ENCODE measurements at regions not wholly inside any gene's neighbourhood (a gene's known extent, or its start where the extent isn't known, plus 50 kb on each side); places are given as distances from the start of the nearest gene placed in this dataset.

DNA sequence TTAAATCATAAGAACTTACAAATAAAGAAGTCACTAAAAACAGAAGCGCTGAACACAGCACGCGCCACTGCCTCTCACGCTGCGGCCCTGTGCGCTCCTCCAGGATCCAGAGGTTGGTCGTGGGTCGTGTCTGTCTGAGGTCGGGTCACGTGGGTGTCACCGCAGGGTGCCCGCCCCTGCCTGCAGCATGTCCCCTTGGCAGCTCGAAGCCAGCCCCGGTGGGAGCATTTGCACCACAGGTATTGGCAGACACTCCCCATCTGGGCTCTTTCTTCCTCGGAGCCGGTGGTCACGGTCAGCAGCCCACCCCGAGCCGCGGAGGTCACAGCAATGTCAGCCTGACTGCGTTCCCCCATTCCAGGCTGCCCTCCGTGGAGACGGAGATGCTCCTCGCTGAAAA, 88.6 kb downstream of the PDGFA start:
- H3K9me3 Mint-ChIP-seq: no peaks in the 10 kb centered on the region
- H3K27ac Mint-ChIP-seq: no peak overlapping the region
- H3K36me3 Mint-ChIP-seq (ENCODE audit: low read depth): no peaks in the 10 kb centered on the region
- H3K4me3 Mint-ChIP-seq: no peak overlapping the region
- intact Hi-C loops (cut with micrococcal nuclease): no loop called here
- DNase-seq: no peak
- no peaks in the 10 kb centered on the region for H3K27me3 Mint-ChIP-seq
- H3K4me1 Mint-ChIP-seq: peaks cover 2% of the 10 kb centered on the region

DNA sequence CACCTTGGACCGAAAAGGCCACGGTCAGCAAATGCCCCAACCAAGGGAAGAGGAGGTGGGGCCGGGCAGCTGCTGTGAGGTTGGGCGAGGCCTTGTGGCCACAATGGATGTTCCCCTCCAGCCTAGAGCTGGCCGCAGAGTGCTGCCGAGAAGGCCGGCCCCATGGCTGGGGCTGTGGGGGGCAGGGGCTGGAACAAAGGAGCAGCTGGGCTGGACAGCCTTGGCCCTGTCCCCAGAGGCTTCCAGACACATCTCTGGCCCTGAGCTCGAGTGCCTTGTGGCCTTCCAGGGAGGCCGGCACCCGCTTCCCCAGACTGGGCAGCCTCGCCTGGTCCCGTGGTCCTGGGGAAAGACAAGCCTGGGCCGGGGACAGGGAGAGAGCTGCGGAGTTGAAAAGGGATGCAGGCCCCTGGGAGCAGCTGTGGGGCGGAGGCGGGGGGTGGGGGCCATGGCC, 88.0 kb downstream of the PDGFA start:
- DNase-seq: no peak
- no peaks in the 10 kb centered on the region for H3K9me3 Mint-ChIP-seq
- intact Hi-C loops (cut with micrococcal nuclease): no loop called here
- H3K36me3 Mint-ChIP-seq (ENCODE audit: low read depth): no peaks in the 10 kb centered on the region
- no peak overlapping the region for H3K4me3 Mint-ChIP-seq
- peaks cover 2% of the 10 kb centered on the region for H3K4me1 Mint-ChIP-seq
- H3K27me3 Mint-ChIP-seq: no peaks in the 10 kb centered on the region
- H3K27ac Mint-ChIP-seq: no peak overlapping the region

DNA sequence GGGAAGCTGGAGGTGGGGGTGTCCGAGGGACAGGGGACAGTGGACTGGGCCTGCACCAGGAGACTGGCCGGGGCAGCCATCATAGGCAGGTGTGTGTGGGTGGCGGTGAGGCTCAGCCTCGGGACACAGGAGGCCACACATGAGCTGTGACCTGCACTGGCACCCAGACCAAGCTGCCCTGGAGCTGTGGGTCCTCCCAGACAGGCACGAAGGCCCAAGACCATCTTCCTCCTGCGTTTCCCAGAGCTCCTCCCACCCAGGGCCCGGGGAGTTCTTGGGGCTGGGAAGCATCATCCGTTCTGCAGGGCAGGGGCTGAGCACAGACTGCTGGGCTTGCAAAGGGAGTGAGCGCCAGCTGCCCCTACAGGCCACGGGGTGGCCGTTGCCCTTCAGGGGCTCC, 87.4 kb downstream of the PDGFA start:
- Mint-ChIP-seq H3K27me3 (no peaks in the 10 kb centered on the region), H3K36me3 (ENCODE audit: low read depth) (no peaks in the 10 kb centered on the region), H3K9me3 (no peaks in the 10 kb centered on the region), H3K27ac (no peak overlapping the region), H3K4me1 (peaks cover 2% of the 10 kb centered on the region), H3K4me3 (no peak overlapping the region)
- no peak for DNase-seq
- intact Hi-C loops (cut with micrococcal nuclease): no loop called here

DNA sequence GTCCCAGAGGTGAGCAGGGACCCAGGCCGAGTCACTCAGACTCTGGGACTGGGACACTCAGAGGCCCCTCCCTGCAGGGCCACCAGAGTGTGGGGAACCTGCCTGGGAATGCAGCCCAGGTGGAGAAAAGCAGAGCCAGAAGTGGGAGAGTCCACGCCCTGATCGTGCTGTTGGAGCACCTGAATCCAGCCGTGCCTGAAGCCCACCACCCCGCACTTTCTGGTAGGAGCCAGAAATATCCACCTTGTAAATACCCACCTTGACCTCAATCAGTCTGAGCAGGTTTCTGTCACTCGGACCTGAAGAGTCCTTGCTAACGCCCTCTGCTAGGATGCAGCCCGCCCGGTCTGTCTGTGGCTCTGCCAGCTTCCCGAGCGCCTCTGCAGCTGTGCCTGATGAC, 86.7 kb downstream of the PDGFA start:
- DNase-seq: no peak
- Mint-ChIP-seq H3K27me3 (no peaks in the 10 kb centered on the region), H3K27ac (no peak overlapping the region), H3K36me3 (ENCODE audit: low read depth) (no peaks in the 10 kb centered on the region), H3K4me3 (no peak overlapping the region), H3K4me1 (peaks cover 2% of the 10 kb centered on the region), H3K9me3 (no peaks in the 10 kb centered on the region)
- intact Hi-C loops (cut with micrococcal nuclease): no loop called here

DNA sequence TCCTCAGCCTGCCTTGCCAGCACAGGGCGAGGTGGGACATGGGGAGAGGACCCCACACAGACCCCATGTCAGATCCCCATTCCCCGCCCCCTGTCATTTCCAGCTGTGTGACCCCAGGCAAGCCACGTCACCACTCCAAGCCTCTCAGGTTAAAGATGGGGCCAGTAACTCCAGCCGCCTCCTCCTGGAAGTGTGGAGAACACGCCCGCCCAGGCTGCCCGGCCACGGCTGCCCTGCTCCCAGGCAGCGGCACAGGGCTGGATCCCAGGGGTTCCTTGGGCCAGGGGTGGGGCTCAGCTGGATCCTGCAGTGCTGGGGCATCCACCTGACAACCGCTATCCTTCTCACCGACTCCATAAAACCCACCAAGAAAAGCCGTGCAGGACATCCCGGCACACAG, 86.1 kb downstream of the PDGFA start:
- no peaks in the 10 kb centered on the region for H3K9me3 Mint-ChIP-seq
- no peaks in the 10 kb centered on the region for H3K36me3 Mint-ChIP-seq (ENCODE audit: low read depth)
- H3K4me3 Mint-ChIP-seq: no peak overlapping the region
- no peak overlapping the region for H3K27ac Mint-ChIP-seq
- H3K4me1 Mint-ChIP-seq: peaks cover 2% of the 10 kb centered on the region
- DNase-seq: no peak
- H3K27me3 Mint-ChIP-seq: no peaks in the 10 kb centered on the region
- intact Hi-C loops (cut with micrococcal nuclease): no loop called here

DNA sequence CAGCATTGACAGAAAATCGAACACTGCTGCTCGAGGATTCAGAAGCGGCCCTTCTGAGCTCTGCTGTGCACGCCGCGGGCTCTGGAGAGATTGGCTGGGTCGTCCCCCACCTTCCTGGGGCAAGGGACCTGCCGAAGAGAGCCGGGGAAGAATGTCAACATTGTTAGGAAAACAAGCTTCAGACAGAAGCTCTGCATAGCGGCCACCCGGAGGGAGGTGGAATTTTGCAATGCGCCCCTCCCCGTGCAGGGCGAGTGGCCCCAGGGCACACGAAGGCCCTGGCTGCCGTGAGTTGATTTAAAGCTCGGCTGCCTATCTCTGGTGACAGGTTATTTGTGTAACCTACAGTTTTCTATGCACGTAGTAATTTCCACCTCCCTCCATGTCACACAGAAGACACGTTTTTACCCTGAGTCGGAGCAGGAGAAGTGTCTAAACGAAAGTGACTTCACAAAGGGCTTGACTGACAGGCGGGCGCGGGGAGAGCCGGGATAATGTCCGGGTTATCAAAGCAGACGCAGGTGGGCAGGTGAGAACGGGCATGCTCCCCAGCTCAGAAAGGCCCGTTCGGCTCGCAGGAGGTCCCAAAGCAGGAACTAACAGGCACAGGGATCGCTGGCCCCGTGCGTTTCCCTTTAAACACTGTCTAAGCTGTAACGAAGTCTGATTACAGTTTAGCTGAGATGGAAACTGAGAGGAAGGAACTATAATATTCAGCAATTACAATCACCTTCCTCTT, 84.6 kb downstream of the PDGFA start:
- H3K9me3 Mint-ChIP-seq: no peaks in the 10 kb centered on the region
- intact Hi-C loops (cut with micrococcal nuclease): no loop called here
- H3K27me3 Mint-ChIP-seq: no peaks in the 10 kb centered on the region
- H3K4me3 Mint-ChIP-seq: no peak overlapping the region
- DNase-seq: no peak
- H3K36me3 Mint-ChIP-seq (ENCODE audit: low read depth): no peaks in the 10 kb centered on the region
- H3K27ac Mint-ChIP-seq: no peak overlapping the region
- peaks cover 2% of the 10 kb centered on the region for H3K4me1 Mint-ChIP-seq

DNA sequence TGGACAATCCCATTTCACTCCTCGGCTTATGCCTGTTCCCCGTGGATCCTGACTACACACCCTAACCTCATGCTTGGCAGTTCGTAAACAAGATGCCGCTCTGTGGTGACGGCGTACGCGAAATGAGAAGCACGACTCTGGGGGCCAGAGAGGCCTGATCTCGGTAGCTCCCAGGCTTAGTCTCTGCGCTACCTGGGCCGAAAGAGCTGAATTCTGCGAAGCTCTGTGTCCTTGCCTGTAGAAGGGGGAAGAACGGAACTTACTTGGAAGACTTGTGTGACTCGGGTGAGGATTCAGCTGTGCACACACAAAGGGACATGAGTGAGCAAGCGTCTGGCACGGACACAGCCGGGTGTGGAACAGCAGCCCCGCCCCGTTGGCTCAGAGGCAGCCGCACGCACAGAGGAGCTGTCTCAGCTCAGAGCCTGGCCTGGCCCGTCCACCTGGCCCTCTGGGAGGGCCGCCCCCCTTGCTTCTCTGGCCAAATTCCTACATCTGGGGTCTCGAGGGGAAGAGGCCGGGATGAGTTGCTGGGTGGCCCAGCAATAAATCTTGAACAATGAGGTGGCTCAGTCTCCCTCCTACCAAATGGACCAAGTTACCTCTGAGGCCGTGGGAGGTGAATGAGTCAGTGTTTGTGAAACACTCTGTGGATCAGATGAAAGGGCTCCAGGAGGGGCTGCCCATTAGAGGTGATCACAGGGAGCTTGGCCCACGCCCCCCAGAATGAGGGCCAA, 83.8 kb downstream of the PDGFA start:
- Mint-ChIP-seq H3K27me3 (no peaks in the 10 kb centered on the region), H3K4me3 (no peak overlapping the region), H3K27ac (no peak overlapping the region), H3K4me1 (peaks cover 2% of the 10 kb centered on the region), H3K36me3 (ENCODE audit: low read depth) (no peaks in the 10 kb centered on the region), H3K9me3 (no peaks in the 10 kb centered on the region)
- intact Hi-C loops (cut with micrococcal nuclease): no loop called here
- no peak for DNase-seq

DNA sequence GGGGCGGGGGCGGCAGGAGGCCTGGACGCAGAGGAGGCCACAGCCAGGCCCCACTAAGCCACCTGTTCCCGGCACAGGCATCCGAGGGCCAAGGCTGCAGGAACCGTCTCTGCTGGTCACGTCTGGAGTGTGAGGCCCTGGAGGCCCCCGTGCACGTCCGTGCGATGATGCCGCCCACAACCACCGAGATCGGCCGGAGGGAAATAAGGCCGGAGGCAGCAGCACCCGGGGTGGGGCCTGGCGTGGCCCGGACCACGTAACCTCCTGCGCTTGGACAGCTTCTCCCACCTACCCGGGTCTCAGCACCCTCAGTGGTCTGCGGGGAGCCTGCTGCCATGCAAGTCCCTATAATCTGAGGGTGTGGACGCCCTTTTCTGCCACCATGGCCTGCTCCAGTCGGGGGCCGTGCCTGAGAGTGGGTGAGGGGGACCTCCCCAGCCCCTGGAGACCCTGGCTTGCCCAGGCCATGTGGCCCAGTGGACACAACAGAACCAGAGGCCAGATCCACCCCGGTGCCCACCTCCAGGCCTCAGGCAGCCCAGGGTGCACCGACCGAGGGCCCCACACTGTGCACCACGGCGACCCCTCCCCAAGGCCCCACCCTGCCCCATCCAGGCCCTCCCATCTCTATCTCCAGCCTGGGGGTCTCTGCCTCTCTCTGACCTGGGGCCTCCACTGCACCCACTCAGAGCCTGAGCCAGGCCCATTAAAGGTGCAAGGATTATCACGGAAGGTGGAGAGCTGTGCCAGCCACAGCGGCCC, 83.1 kb downstream of the PDGFA start:
- Mint-ChIP-seq H3K27ac (no peak overlapping the region), H3K27me3 (no peaks in the 10 kb centered on the region), H3K4me1 (peaks cover 2% of the 10 kb centered on the region), H3K36me3 (ENCODE audit: low read depth) (no peaks in the 10 kb centered on the region), H3K4me3 (no peak overlapping the region), H3K9me3 (no peaks in the 10 kb centered on the region)
- intact Hi-C loops (cut with micrococcal nuclease): no loop called here
- DNase-seq: no peak

DNA sequence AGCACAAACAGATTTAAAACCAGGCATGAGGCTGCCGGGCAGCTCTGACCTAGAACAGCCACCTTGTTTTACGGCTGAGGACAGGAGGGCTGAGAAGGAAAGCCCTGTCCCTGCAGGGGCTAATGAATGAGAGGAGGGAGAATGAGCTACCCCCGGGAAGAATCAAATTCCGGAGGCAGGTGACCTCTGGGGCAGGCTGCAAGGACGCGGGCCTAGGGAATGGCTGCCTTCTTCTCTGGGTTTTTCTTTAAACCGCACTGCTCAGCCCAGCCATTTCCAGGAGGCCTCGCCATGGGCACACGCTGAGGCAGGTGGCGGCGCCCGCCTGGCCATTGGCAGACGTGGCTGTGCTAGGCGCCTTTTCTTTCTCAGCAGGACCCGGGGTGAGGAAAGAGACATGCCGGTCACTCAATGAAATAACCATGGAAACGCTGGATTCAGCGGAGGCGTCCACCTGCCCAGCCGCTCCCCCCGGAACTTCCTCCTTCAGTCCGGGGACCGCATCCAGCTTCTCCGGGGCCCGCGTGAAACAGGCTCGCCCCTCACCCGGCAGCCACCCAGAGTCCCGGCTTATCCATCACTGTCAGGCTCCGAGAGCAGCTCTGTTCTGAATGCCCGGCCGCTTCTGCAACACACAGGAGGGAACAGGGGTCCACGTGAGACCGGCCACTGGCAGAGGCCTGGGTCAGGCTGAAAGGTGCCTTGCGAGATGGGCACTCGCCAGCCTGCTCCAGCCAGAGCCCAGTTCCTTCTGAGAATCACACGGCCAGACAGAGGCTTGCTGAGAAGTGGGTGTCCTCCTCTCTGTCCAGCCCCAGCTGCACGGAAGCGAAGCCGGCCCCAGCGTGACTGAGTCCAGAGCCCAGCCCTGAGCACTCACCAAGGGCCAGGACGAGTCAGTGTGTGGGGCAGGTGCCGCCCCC, 82.1 kb downstream of the PDGFA start:
- DNase-seq: no peak
- H3K27me3 Mint-ChIP-seq: no peaks in the 10 kb centered on the region
- no peak overlapping the region for H3K27ac Mint-ChIP-seq
- H3K36me3 Mint-ChIP-seq (ENCODE audit: low read depth): no peaks in the 10 kb centered on the region
- peaks cover 2% of the 10 kb centered on the region for H3K4me1 Mint-ChIP-seq
- intact Hi-C loops (cut with micrococcal nuclease): no loop called here
- no peak overlapping the region for H3K4me3 Mint-ChIP-seq
- no peaks in the 10 kb centered on the region for H3K9me3 Mint-ChIP-seq

DNA sequence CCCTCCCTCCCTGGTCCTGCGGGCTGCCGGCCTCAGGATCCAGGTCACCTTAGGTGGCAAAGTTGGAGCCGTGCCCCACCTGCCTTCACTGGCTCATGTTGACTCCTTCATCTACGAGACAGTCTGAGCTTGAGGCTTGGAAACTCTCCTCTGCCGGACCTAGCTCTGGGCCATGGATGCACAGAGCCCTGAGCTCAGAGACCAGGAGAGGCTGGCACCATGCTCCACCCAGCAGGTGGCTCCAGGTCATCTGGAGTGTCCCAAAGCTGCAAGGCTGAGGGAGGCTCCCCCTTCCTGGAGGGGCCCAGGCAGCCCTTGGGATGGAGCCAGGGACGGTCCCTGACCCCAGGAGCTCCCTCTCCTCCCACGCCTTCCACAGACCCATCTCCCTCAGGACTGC, 81.3 kb downstream of the PDGFA start:
- no peaks in the 10 kb centered on the region for H3K9me3 Mint-ChIP-seq

DNA sequence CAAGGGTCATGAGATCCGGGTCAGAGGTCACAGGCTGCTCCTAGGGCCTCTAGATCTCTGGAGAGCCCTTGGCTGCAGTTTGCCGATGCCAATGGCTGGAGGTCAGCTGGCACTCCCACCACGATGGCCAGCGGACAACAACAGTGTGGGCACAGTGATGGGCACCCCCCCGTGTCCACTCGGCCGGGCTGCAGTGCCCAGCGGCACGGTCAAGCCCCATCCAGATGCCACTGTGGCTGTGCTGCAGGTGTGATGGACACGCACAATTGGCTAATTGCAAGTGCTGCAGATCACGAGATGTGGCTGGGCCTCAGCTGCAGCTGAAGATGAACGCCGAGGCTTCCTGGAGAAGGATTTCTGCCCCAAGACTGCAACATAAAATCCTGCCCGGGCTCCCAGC, 80.7 kb downstream of the PDGFA start:
- no peak overlapping the region for H3K4me3 Mint-ChIP-seq
- no peaks in the 10 kb centered on the region for H3K9me3 Mint-ChIP-seq
- peaks cover 2% of the 10 kb centered on the region for H3K4me1 Mint-ChIP-seq
- no peaks in the 10 kb centered on the region for H3K27me3 Mint-ChIP-seq
- no peak for DNase-seq
- intact Hi-C loops (cut with micrococcal nuclease): no loop called here
- H3K27ac Mint-ChIP-seq: no peak overlapping the region
- no peaks in the 10 kb centered on the region for H3K36me3 Mint-ChIP-seq (ENCODE audit: low read depth)

More for the DNA sequence above, 81.3 kb downstream of the PDGFA start:
- H3K27me3 Mint-ChIP-seq: no peaks in the 10 kb centered on the region
- no peak for DNase-seq
- H3K36me3 Mint-ChIP-seq (ENCODE audit: low read depth): no peaks in the 10 kb centered on the region
- no peak overlapping the region for H3K4me3 Mint-ChIP-seq
- no peak overlapping the region for H3K27ac Mint-ChIP-seq
- intact Hi-C loops (cut with micrococcal nuclease): no loop called here
- peaks cover 2% of the 10 kb centered on the region for H3K4me1 Mint-ChIP-seq

DNA sequence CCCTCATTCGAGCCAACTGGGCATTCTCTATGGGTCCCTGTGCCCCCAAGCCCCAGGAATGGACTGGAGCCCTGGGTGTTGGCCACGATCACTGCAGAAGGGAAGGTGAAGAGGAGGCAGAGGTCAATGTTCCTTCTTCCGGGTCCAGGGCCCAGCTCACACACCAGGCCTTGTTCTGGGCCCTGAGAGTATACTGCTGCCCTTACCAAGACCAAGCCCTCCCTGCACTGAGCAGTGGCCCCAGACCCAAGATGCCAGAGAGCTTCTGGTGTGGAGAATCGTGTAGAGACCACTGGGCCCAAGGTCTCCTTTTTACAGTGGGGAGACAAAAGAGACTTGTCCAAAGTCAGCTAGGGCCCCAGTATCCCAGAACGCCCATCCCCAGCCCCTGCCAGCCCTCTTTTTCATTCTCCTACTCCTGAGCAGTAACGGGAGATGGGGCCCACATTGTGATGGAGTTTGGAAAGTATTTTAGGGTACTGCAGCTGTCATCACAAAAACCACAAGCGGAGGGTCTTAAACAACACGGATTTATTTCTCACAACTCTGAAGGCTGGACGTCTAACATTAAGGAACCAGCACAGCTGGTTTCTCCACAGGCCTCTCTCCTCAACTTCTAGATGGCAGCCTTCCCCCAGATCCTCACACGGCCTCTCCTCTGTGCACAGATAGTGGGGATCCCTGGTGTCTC, 79.4 kb downstream of the PDGFA start:
- DNase-seq: no peak
- intact Hi-C loops (cut with micrococcal nuclease): no loop called here
- H3K4me3 Mint-ChIP-seq: no peak overlapping the region
- no peak overlapping the region for H3K27ac Mint-ChIP-seq
- no peaks in the 10 kb centered on the region for H3K9me3 Mint-ChIP-seq
- H3K36me3 Mint-ChIP-seq (ENCODE audit: low read depth): no peaks in the 10 kb centered on the region
- H3K4me1 Mint-ChIP-seq: peaks cover 2% of the 10 kb centered on the region
- no peaks in the 10 kb centered on the region for H3K27me3 Mint-ChIP-seq
